A549 (cell line): ENCODE measurements at regions not wholly inside any gene's neighbourhood (a gene's known extent, or its start where the extent isn't known, plus 50 kb on each side); places are given as distances from the start of the nearest gene placed in this dataset.

Source experiments
- BHLHE40 ChIP-seq: IDR thresholded peaks from 2 replicates; pipeline ENCODE4 v1.6.1; 2012; ENCODE audit warnings: low read depth, low read length, inconsistent platforms
- CBX8 ChIP-seq: fragments of 200-600 bp; sonication (generic); IDR thresholded peaks from 2 replicates; pipeline ENCODE4 v1.6.1; 2016
- MAFK ChIP-seq: fragments of 450-650 bp; IDR thresholded peaks from 2 replicates; pipeline ENCODE4 v1.6.1; 2014; ENCODE audit not compliant: partially characterized antibody
- TF ChIP-seq, protein P1 (sequence below): fragments of 250-450 bp; sonication (Bioruptor Pico); IDR thresholded peaks from 2 replicates; pipeline ENCODE4 v1.5.0; 2021; ENCODE audit warnings: mild to moderate bottlenecking, moderate library complexity, borderline replicate concordance
- TF ChIP-seq, protein P2 (sequence below): fragments of >200 bp; sonication (Bioruptor Twin); formaldehyde crosslinking; IDR thresholded peaks from 3 replicates; pipeline ENCODE4 v1.5.1; 2016

DNA sequence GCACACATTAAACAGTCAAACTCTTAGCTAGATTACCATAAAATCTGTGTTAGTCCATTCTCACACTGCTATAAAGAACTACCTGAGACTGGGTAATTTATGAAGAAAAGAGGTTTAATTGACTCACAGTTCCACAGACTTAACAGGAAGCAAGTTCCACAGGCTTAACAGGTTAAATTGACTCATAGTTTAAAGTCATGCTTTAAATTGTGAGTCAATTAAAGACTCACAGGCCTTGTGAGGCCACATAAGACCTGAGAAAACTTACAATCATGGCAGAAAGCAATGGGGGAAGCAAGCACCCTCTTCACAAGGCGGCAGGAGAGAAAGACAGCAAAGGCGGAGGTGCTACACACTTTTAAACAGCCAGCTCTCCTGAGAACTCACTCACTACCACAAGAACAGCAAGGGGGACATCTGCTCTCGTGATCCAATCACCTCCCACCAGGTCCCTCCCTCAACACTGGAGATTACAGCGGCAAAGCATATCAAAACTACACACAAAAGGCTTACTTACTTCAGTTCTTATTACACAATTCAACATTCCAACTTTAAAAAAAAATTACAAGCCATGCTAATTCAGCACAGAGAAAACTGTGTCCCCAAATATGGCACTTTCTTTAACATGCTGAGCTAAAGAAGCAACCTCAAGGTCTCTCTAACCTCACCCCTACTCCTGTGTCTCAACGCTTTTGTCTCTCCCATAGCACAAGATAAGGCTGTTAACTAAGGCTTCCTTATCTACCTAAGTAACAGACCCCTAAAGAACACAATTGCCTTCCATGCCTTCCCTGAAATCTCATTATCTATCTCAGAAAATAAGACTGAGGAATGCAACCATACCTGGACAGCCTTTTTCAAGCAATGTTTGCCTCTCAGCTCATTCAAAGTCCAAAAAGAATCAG is 805.1 kb downstream of the NR2F1-AS1 start:
- TF ChIP-seq, protein P1, sequence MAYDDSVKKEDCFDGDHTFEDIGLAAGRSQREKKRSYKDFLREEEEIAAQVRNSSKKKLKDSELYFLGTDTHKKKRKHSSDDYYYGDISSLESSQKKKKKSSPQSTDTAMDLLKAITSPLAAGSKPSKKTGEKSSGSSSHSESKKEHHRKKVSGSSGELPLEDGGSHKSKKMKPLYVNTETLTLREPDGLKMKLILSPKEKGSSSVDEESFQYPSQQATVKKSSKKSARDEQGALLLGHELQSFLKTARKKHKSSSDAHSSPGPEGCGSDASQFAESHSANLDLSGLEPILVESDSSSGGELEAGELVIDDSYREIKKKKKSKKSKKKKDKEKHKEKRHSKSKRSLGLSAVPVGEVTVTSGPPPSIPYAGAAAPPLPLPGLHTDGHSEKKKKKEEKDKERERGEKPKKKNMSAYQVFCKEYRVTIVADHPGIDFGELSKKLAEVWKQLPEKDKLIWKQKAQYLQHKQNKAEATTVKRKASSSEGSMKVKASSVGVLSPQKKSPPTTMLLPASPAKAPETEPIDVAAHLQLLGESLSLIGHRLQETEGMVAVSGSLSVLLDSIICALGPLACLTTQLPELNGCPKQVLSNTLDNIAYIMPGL (CRISPR knock-in tag), result no peak
- TF ChIP-seq CBX8, result no peak
- no peak for TF ChIP-seq MAFK
- TF ChIP-seq, protein P2, sequence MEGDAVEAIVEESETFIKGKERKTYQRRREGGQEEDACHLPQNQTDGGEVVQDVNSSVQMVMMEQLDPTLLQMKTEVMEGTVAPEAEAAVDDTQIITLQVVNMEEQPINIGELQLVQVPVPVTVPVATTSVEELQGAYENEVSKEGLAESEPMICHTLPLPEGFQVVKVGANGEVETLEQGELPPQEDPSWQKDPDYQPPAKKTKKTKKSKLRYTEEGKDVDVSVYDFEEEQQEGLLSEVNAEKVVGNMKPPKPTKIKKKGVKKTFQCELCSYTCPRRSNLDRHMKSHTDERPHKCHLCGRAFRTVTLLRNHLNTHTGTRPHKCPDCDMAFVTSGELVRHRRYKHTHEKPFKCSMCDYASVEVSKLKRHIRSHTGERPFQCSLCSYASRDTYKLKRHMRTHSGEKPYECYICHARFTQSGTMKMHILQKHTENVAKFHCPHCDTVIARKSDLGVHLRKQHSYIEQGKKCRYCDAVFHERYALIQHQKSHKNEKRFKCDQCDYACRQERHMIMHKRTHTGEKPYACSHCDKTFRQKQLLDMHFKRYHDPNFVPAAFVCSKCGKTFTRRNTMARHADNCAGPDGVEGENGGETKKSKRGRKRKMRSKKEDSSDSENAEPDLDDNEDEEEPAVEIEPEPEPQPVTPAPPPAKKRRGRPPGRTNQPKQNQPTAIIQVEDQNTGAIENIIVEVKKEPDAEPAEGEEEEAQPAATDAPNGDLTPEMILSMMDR, result no peak
- no peak for TF ChIP-seq BHLHE40
